Transverse colon (tissue), 3 donors: ENCODE measurements at regions not wholly inside any gene's neighbourhood (a gene's known extent, or its start where the extent isn't known, plus 50 kb on each side); places are given as distances from the start of the nearest gene placed in this dataset.

Experiments used
- CTCF ChIP-seq, 5 experiments: fragments of 200-600 bp in 3 of 5; fragments of 450-650 bp in 2 of 5; sonication (generic) in 3 of 5; IDR thresholded peaks; 1 replicate in 2 of 5; 2 replicates in 3 of 5; pipeline ENCODE4 v1.5.1; 2016 to 2017; ENCODE audit warnings: antibody characterized with exemption in 5 of 5, inconsistent platforms in 3 of 5, mild to moderate bottlenecking in 2 of 5, moderate library complexity in 1 of 5
- POLR2A ChIP-seq: fragments of 450-650 bp; IDR thresholded peaks from one replicate; pipeline ENCODE4 v1.6.1; 2016; ENCODE audit warnings: antibody characterized with exemption, mild to moderate bottlenecking, moderate library complexity

GRCh38 chrX:20438871-20439526 is 172.3 kb upstream of the RPS6KA3 start:
- TF ChIP-seq POLR2A, result no peak
- TF ChIP-seq CTCF (IDR thresholded peaks at IDR 0.05), result no peak
